ENCODE measurements at regions not wholly inside any gene's neighbourhood (a gene's known extent, or its start where the extent isn't known, plus 50 kb on each side); places are given as distances from the start of the nearest gene placed in this dataset.

DNA sequence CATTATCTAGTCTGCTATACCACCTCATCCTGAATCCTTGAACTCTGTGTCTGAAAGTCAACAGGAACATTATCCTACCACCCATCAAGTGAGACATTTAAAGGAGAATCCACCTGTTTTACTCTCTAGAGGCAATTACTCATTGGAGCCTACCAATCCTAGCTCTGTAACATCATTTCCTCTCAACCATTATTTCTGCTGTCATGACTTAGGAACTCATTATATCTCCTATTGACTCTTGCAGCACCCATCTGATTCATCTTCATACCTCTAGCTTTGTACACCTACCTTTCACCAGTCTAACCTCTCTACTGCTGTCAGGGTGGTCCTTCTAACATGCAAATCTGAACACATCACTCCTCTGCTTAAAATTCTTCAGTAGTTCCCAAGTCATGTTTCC lies 481.5 kb downstream of the NFIB start:
- TF ChIP-seq, protein P1, sequence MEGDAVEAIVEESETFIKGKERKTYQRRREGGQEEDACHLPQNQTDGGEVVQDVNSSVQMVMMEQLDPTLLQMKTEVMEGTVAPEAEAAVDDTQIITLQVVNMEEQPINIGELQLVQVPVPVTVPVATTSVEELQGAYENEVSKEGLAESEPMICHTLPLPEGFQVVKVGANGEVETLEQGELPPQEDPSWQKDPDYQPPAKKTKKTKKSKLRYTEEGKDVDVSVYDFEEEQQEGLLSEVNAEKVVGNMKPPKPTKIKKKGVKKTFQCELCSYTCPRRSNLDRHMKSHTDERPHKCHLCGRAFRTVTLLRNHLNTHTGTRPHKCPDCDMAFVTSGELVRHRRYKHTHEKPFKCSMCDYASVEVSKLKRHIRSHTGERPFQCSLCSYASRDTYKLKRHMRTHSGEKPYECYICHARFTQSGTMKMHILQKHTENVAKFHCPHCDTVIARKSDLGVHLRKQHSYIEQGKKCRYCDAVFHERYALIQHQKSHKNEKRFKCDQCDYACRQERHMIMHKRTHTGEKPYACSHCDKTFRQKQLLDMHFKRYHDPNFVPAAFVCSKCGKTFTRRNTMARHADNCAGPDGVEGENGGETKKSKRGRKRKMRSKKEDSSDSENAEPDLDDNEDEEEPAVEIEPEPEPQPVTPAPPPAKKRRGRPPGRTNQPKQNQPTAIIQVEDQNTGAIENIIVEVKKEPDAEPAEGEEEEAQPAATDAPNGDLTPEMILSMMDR (conservative IDR thresholded peaks at IDR 0.05; ENCODE audit: low read depth, low read length): no peak
- TF ChIP-seq EZH2 (IDR thresholded peaks at IDR 0.05; ENCODE audit: borderline replicate concordance, low read depth, low read length, poor library complexity, severe bottlenecking): no peak

Data from A673 (cell line).